Activated CD4-positive, alpha-beta T cell treated with anti-CD3 and anti-CD28 coated beads, Interleukin-2, amount 50 U/mL, for 48 hours (primary cell): ENCODE measurements at regions not wholly inside any gene's neighbourhood (a gene's known extent, or its start where the extent isn't known, plus 50 kb on each side); places are given as distances from the start of the nearest gene placed in this dataset.

Source experiments
- DNase-seq, 2 experiments: peaks; one replicate each; pipeline ENCODE4 v3.0.0-alpha.2; 2020

- no peak for DNase-seq
These were observed 520.1 kb downstream of the BCL11A start for GRCh38 chr2:60033325-60033724.

- DNase-seq = no peak
These were observed 523.9 kb downstream of the BCL11A start for GRCh38 chr2:60029566-60029883.

GRCh38 chr2:60028849-60029565 lies 524.4 kb downstream of the BCL11A start:
- no peak for DNase-seq

GRCh38 chr2:60025496-60025895 lies 528.0 kb downstream of the BCL11A start:
- no peak for DNase-seq

- DNase-seq = no peak
These were observed 530.0 kb downstream of the BCL11A start for GRCh38 chr2:60023256-60023985.

- no peak for DNase-seq
These were observed 545.8 kb downstream of the BCL11A start for GRCh38 chr2:60007671-60008070.

GRCh38 chr2:60003076-60003475 lies 550.4 kb downstream of the BCL11A start:
- DNase-seq = no peak

- DNase-seq = no peak
These were observed 551.1 kb downstream of the BCL11A start for GRCh38 chr2:60002183-60002867.

GRCh38 chr2:60000686-60001085 lies 552.8 kb downstream of the BCL11A start:
- DNase-seq = no peak

GRCh38 chr2:59998324-59998723 lies 555.1 kb downstream of the BCL11A start:
- no peak for DNase-seq

- DNase-seq = no peak
These were observed 556.1 kb downstream of the BCL11A start for GRCh38 chr2:59997371-59997770.

GRCh38 chr2:59996855-59997254 lies 556.6 kb downstream of the BCL11A start:
- DNase-seq = no peak

- no peak for DNase-seq
These were observed 559.7 kb downstream of the BCL11A start for GRCh38 chr2:59993726-59994125.

GRCh38 chr2:59988341-59988740 lies 565.1 kb downstream of the BCL11A start:
- DNase-seq = no peak

GRCh38 chr2:59986511-59986910 lies 566.9 kb downstream of the BCL11A start:
- no peak for DNase-seq

- DNase-seq = no peak
These were observed 567.5 kb downstream of the BCL11A start for GRCh38 chr2:59985923-59986322.

GRCh38 chr2:59974051-59974766 lies 579.2 kb downstream of the BCL11A start:
- DNase-seq = no peak

- DNase-seq = no peak
These were observed 584.3 kb downstream of the BCL11A start for GRCh38 chr2:59969161-59969560.

GRCh38 chr2:59968441-59968840 lies 585.0 kb downstream of the BCL11A start:
- no peak for DNase-seq

GRCh38 chr2:59967691-59968090 lies 585.8 kb downstream of the BCL11A start:
- no peak for DNase-seq

- no peak for DNase-seq
These were observed 590.3 kb downstream of the BCL11A start for GRCh38 chr2:59963157-59963556.

- no peak for DNase-seq
These were observed 591.7 kb downstream of the BCL11A start for GRCh38 chr2:59961746-59962145.

- no peak for DNase-seq
These were observed 593.5 kb downstream of the BCL11A start for GRCh38 chr2:59959944-59960343.
